ENCODE measurements at regions not wholly inside any gene's neighbourhood (a gene's known extent, or its start where the extent isn't known, plus 50 kb on each side); places are given as distances from the start of the nearest gene placed in this dataset.

- H3K4me3 ChIP-seq (ENCODE audit: low read depth, low read length) = no peak overlapping the region
- no peak for TF ChIP-seq CTCF (IDR thresholded peaks at IDR 0.05; ENCODE audit: control insufficient read depth, extremely low read depth, insufficient read depth)
- DNase-seq (ENCODE audit: low read depth) = no peak
Measured at GRCh38 chr20:11391591-11391990, 526.1 kb upstream of the BTBD3 start.

- DNase-seq (ENCODE audit: low read depth) = no peak
Measured at GRCh38 chr20:11394145-11394833, 523.4 kb upstream of the BTBD3 start.

GRCh38 chr20:11395581-11395980 is 522.1 kb upstream of the BTBD3 start:
- TF ChIP-seq CTCF (IDR thresholded peaks at IDR 0.05; ENCODE audit: control insufficient read depth, extremely low read depth, insufficient read depth) = no peak
- no peak overlapping the region for H3K4me3 ChIP-seq (ENCODE audit: low read depth, low read length)
- no peak for DNase-seq (ENCODE audit: low read depth)

More at GRCh38 chr20:11394145-11394833, 523.4 kb upstream of the BTBD3 start:
- TF ChIP-seq CTCF (IDR thresholded peaks at IDR 0.05; ENCODE audit: control insufficient read depth, extremely low read depth, insufficient read depth) = no peak
- no peak overlapping the region for H3K4me3 ChIP-seq (ENCODE audit: low read depth, low read length)

GRCh38 chr20:11401988-11402387 is 515.7 kb upstream of the BTBD3 start:
- TF ChIP-seq CTCF (IDR thresholded peaks at IDR 0.05; ENCODE audit: control insufficient read depth, extremely low read depth, insufficient read depth) = no peak
- H3K4me3 ChIP-seq (ENCODE audit: low read depth, low read length) = no peak overlapping the region
- no peak for DNase-seq (ENCODE audit: low read depth)

GRCh38 chr20:11403711-11404110 is 514.0 kb upstream of the BTBD3 start:
- no peak overlapping the region for H3K4me3 ChIP-seq (ENCODE audit: low read depth, low read length)
- TF ChIP-seq CTCF (IDR thresholded peaks at IDR 0.05; ENCODE audit: control insufficient read depth, extremely low read depth, insufficient read depth) = no peak
- no peak for DNase-seq (ENCODE audit: low read depth)

- DNase-seq (ENCODE audit: low read depth) = no peak
- no peak for TF ChIP-seq CTCF (IDR thresholded peaks at IDR 0.05; ENCODE audit: control insufficient read depth, extremely low read depth, insufficient read depth)
- no peak overlapping the region for H3K4me3 ChIP-seq (ENCODE audit: low read depth, low read length)
Measured at GRCh38 chr20:11406877-11407276, 510.8 kb upstream of the BTBD3 start.

- DNase-seq (ENCODE audit: low read depth) = peak; percentile 97
- no peak for TF ChIP-seq CTCF (IDR thresholded peaks at IDR 0.05; ENCODE audit: control insufficient read depth, extremely low read depth, insufficient read depth)
- no peak overlapping the region for H3K4me3 ChIP-seq (ENCODE audit: low read depth, low read length)
Measured at GRCh38 chr20:11409561-11409960, 508.1 kb upstream of the BTBD3 start.

Data from LNCaP clone FGC (cell line).